ENCODE measurements at regions not wholly inside any gene's neighbourhood (a gene's known extent, or its start where the extent isn't known, plus 50 kb on each side); places are given as distances from the start of the nearest gene placed in this dataset.

DNA sequence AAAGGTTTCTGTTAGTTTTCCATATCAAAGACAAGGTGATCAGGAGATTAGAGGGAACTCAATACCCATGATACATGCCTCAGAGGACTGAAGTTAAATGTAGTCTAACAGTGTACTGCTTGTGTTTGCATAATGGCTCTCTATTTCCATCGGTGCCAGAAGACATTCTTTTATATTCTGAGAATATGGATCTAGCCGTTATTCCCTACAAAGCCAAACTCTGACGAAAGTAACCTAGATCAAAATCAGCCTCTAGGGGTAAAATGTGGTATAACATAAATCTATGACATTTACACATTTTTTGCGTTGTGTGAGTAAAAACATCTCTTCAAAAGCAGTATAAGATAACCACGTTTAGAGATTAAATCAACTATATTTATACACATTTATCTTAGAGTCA, 2232.7 kb downstream of the PCDH9 start:
- DNase-seq (ENCODE audit: low read depth) = no peak
- H3K4me3 ChIP-seq (ENCODE audit: low read depth, low read length) = no peak overlapping the region
- TF ChIP-seq, protein P1, sequence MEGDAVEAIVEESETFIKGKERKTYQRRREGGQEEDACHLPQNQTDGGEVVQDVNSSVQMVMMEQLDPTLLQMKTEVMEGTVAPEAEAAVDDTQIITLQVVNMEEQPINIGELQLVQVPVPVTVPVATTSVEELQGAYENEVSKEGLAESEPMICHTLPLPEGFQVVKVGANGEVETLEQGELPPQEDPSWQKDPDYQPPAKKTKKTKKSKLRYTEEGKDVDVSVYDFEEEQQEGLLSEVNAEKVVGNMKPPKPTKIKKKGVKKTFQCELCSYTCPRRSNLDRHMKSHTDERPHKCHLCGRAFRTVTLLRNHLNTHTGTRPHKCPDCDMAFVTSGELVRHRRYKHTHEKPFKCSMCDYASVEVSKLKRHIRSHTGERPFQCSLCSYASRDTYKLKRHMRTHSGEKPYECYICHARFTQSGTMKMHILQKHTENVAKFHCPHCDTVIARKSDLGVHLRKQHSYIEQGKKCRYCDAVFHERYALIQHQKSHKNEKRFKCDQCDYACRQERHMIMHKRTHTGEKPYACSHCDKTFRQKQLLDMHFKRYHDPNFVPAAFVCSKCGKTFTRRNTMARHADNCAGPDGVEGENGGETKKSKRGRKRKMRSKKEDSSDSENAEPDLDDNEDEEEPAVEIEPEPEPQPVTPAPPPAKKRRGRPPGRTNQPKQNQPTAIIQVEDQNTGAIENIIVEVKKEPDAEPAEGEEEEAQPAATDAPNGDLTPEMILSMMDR (IDR thresholded peaks at IDR 0.05; ENCODE audit: insufficient read depth, low read depth, low read length, missing control alignments) = no peak

DNA sequence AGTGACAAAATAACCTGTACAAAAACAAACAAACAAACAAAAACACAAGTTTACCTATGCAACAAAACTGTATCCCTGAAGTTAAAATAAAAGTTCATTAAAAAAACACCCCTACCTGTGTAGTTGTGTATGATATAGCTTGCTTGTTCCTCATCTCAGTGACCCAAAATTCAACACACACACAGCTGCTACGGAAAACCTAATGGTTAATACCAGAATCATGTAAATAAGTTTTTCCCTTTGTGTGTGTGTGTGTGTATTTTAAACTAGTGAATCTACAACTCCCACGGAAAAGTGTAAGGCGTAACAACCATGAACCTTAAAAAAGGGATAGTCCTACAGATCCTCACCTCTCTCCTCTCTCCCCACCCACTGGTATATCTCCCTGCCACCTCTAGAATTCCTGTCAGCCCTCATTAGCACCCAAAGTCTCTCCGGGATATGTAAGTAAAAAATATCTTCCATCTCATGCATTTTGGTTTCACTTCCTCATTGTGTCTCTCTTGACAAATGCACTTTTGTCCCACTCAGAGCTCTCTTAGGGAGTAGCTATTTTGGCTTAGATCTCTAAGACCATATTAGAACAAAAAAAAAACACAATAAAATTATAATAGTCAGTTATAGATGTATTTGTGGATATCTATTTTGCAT, 2236.5 kb downstream of the PCDH9 start:
- peak; percentile 66 for DNase-seq (ENCODE audit: low read depth)
- H3K4me3 ChIP-seq (ENCODE audit: low read depth, low read length) = peak overlapping the region; percentile 20
- TF ChIP-seq, protein P1 (IDR thresholded peaks at IDR 0.05; ENCODE audit: insufficient read depth, low read depth, low read length, missing control alignments) = no peak

DNA sequence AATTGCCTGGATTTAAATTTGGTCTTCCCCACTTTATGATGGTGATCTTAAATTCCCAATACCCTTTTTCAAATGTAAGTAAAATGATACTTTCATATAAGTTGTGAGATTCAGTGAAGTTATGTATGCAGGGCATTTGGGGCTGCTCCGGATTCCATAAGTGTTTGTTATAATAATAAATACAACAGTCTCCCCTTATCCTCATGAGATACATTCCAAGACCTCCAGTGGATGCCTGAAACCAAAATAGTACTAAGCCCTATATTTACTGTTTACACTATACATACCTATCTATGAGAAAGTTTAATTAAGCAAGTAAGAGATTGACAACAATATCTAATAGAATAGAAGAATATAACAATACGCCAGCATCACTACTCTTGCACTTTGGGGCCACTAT, 2237.8 kb downstream of the PCDH9 start:
- TF ChIP-seq, protein P1 (IDR thresholded peaks at IDR 0.05; ENCODE audit: insufficient read depth, low read depth, low read length, missing control alignments) = no peak
- no peak for DNase-seq (ENCODE audit: low read depth)

DNA sequence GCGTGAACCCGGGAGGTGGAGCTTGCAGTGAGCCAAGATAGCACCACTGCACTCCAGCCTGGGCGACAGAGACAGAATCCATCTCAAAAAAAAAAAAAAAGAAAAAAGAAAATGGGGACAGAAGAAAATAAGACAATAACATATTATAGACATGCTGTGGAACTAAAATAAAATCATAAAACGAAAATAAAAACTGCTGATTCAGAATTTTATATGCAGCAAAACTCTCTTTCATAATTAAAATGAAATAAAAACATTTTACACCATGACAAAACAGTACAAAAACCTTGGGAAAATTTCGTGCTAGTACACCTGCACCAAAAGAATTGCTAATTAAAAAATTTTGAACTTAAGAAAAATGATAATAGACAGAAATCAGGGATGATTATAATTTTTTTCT, 2245.1 kb downstream of the PCDH9 start:
- TF ChIP-seq, protein P1 (IDR thresholded peaks at IDR 0.05; ENCODE audit: insufficient read depth, low read depth, low read length, missing control alignments) = no peak
- no peak for DNase-seq (ENCODE audit: low read depth)
- no peak overlapping the region for H3K4me3 ChIP-seq (ENCODE audit: low read depth, low read length)

More for the DNA sequence above, 2237.8 kb downstream of the PCDH9 start:
- no peak overlapping the region for H3K4me3 ChIP-seq (ENCODE audit: low read depth, low read length)

DNA sequence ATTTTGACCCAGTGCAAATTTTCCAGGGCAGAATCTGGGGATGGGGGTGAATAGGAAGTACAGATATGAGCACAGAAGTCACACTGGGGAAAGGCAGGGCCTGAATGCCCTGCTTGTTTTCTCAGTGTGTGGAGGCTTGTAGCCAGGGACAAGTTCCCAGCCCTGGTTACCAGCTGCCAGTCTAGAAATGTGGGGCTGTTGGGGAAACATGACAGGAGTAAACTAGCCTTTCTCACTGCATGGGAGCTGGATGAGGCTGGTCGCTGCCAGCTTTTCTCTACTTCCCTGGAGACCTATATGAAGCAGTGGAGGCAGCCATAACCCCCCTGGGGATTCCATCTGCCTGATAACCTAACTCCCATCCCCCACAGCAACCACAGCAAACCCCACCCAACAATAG, 2267.7 kb downstream of the PCDH9 start:
- no peak for DNase-seq (ENCODE audit: low read depth)
- TF ChIP-seq, protein P1 (IDR thresholded peaks at IDR 0.05; ENCODE audit: insufficient read depth, low read depth, low read length, missing control alignments) = no peak
- H3K4me3 ChIP-seq (ENCODE audit: low read depth, low read length) = no peak overlapping the region

GRCh38 chr13:64959276-64959675, 2270.9 kb downstream of the PCDH9 start:
- TF ChIP-seq, protein P1 (IDR thresholded peaks at IDR 0.05; ENCODE audit: insufficient read depth, low read depth, low read length, missing control alignments) = no peak
- DNase-seq (ENCODE audit: low read depth) = no peak
- no peak overlapping the region for H3K4me3 ChIP-seq (ENCODE audit: low read depth, low read length)

GRCh38 chr13:64958106-64958505, 2272.0 kb downstream of the PCDH9 start:
- H3K4me3 ChIP-seq (ENCODE audit: low read depth, low read length) = no peak overlapping the region
- TF ChIP-seq, protein P1 (IDR thresholded peaks at IDR 0.05; ENCODE audit: insufficient read depth, low read depth, low read length, missing control alignments) = no peak
- DNase-seq (ENCODE audit: low read depth) = no peak
